ENCODE measurements at regions not wholly inside any gene's neighbourhood (a gene's known extent, or its start where the extent isn't known, plus 50 kb on each side); places are given as distances from the start of the nearest gene placed in this dataset.

GRCh38 chr3:140760324-140761075, 82.6 kb downstream of the TRIM42 start:
- TF ChIP-seq CTCF (optimal IDR thresholded peaks at IDR 0.05 in 1 of 3, IDR thresholded peaks at IDR 0.05 in 1 of 3, conservative IDR thresholded peaks at IDR 0.05 in 1 of 3; ENCODE audit: extremely low read depth in 1 of 3, insufficient read depth in 2 of 3, low read length in 3 of 3) (no peak), EZH2 (IDR thresholded peaks at IDR 0.05; ENCODE audit: low read length) (no peak)

All from keratinocyte (primary cell).